GM18511 (cell line): ENCODE measurements at regions not wholly inside any gene's neighbourhood (a gene's known extent, or its start where the extent isn't known, plus 50 kb on each side); places are given as distances from the start of the nearest gene placed in this dataset.

Experiments used
- ATAC-seq: cut with Tn5 transposase; IDR thresholded peaks from one replicate; pipeline ENCODE4 v1.9.1; 2021; ENCODE audit warnings: mild to moderate bottlenecking, moderate library complexity; ENCODE audit not compliant: unreplicated experiment

DNA sequence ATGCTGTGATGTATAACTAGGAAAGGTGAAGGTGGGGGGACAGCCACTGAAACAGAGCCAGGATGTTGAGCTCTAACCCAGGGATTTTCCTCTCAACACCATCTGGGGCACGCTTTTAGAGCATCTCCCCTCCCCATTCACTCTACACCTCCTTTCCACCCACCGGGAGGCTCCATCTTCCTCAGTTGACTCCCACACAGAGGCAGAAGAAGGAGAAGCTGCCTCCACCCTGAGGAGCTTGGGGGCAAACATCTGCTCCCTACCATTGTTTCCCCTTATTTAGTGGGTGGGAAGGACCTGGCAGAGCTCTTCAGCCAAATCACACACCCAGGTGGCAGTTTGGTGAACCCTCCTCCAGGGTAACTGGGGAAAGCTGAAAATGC lies 50.0 kb upstream of the ADA2 start:
- ATAC-seq, result no peak
